HCT116 (cell line): ENCODE measurements at regions not wholly inside any gene's neighbourhood (a gene's known extent, or its start where the extent isn't known, plus 50 kb on each side); places are given as distances from the start of the nearest gene placed in this dataset.

Experiments used
- ATAC-seq: fragments of 200-7000 bp; cut with Tn5 transposase; 2 replicates; pipeline ENCODE4 v1.9.1; 2020; ENCODE audit warnings: mild to moderate bottlenecking, moderate library complexity
- BruUV-seq: library from RNA; stranded (reverse); fragments of 400-500 nt; replicated peaks from 2 replicates; lab custom pipeline; 2021; lab: Mats Ljungman, UMichigan
- CTCF ChIA-PET: fragments of 300-600 bp; sonication (Branson Sonifier 250); formaldehyde crosslinking; loops from one replicate; lab custom pipeline; 2021; ENCODE audit warnings: antibody characterized with exemption; lab: Charles Lee
- POLR2A ChIA-PET: fragments of 300-600, 350-600 bp; sonication (Branson Sonifier 250); formaldehyde crosslinking; loops from one replicate; lab custom pipeline; 2021; ENCODE audit warnings: antibody characterized with exemption; lab: Charles Lee
- RAD21 ChIA-PET, 2 experiments: fragments of 300-600 bp; sonication (Branson Sonifier 250); formaldehyde crosslinking; loops; one replicate each; lab custom pipeline; 2023; ENCODE audit warnings: low total read pairs in 2 of 2; ENCODE audit not compliant: uncharacterized antibody in 2 of 2, unreplicated experiment in 2 of 2, low non-redundant PET in 1 of 2; lab: Charles Lee
- DNase-seq: peaks from one replicate; pipeline ENCODE4 v3.0.0-alpha.2; 2010; ENCODE audit warnings: low read depth, low spot score
- H2AFZ ChIP-seq: fragments of 200-600 bp; shearing (Covaris generic), sonication (generic); 2 replicates; pipeline ENCODE4 v1.6.1; 2017; ENCODE audit warnings: low read depth, mixed run types, mixed read lengths, antibody characterized with exemption, low read length; ENCODE audit not compliant: poor library complexity, severe bottlenecking
- H3K27ac ChIP-seq: 2 replicates; pipeline ENCODE4 v1.5.1; 2012; ENCODE audit warnings: low read depth, low read length
- H3K27me3 ChIP-seq: fragments of 200-600 bp; sonication (generic); 2 replicates; pipeline ENCODE4 v1.6.1; 2016; ENCODE audit warnings: mixed run types, low read length, mixed read lengths; ENCODE audit not compliant: insufficient read depth
- H3K36me3 ChIP-seq, 2 experiments: fragments of 200-500 bp in 1 of 2; fragments of 200-600 bp in 1 of 2; sonication (Bioruptor generic) in 1 of 2; sonication (generic) in 1 of 2; 2 replicates each; pipeline versions ENCODE4 v1.5.1 to v1.6.1; 2014 to 2016; ENCODE audit warnings: low read length in 2 of 2, inconsistent platforms in 1 of 2, mixed read lengths in 1 of 2, mixed run types in 1 of 2; ENCODE audit not compliant: insufficient read depth in 2 of 2, control insufficient read depth in 1 of 2
- H3K4me1 ChIP-seq, 2 experiments: fragments of 200-600 bp in 1 of 2; sonication (generic) in 1 of 2; 2 replicates each; pipeline versions ENCODE4 v1.5.1 to v1.6.1; 2012 to 2017; ENCODE audit warnings: low read length in 2 of 2, inconsistent platforms in 1 of 2, mild to moderate bottlenecking in 1 of 2, mixed read lengths in 1 of 2, mixed run types in 1 of 2, moderate library complexity in 1 of 2; ENCODE audit not compliant: insufficient read depth in 2 of 2, control insufficient read depth in 1 of 2
- H3K4me2 ChIP-seq: fragments of 200-600 bp; sonication (generic); 2 replicates; pipeline ENCODE4 v1.6.1; 2017; ENCODE audit warnings: mixed run types, low read length, mixed read lengths
- H3K4me3 ChIP-seq, 2 experiments: fragments of 200-600 bp in 1 of 2; sonication (generic) in 1 of 2; replicated peaks in 1 of 2; 2 replicates each; pipeline ENCODE4 v1.5.1; 2011 to 2016; ENCODE audit warnings: low read length in 2 of 2, control low read depth in 1 of 2, low read depth in 1 of 2, mild to moderate bottlenecking in 1 of 2, mixed read lengths in 1 of 2, mixed run types in 1 of 2
- H3K79me2 ChIP-seq: fragments of 200-600 bp; sonication (generic); 2 replicates; pipeline ENCODE4 v1.6.1; 2017; ENCODE audit warnings: mild to moderate bottlenecking, mixed run types, low read length, moderate library complexity, mixed read lengths; ENCODE audit not compliant: insufficient read depth
- H3K9ac ChIP-seq: fragments of 200-600 bp; sonication (generic); 2 replicates; pipeline ENCODE4 v1.6.1; 2016; ENCODE audit warnings: low read length, mixed read lengths
- H3K9me2 ChIP-seq: fragments of 200-600 bp; sonication (generic), shearing (Covaris generic); 2 replicates; pipeline ENCODE4 v1.6.1; 2017; ENCODE audit warnings: mixed run types, mild to moderate bottlenecking, moderate library complexity; ENCODE audit not compliant: insufficient read depth
- H3K9me3 ChIP-seq, 2 experiments: fragments of 200-500 bp in 1 of 2; fragments of 200-600 bp in 1 of 2; sonication (Bioruptor generic) in 1 of 2; sonication (generic) in 1 of 2; 2 replicates each; pipeline ENCODE4 v1.6.1; 2014 to 2017; ENCODE audit warnings: low read length in 2 of 2, mixed read lengths in 2 of 2, inconsistent platforms in 1 of 2, low read depth in 1 of 2, mild to moderate bottlenecking in 1 of 2, mixed run types in 1 of 2, moderate library complexity in 1 of 2; ENCODE audit not compliant: control insufficient read depth in 1 of 2, insufficient read depth in 1 of 2
- H4K20me1 ChIP-seq: fragments of 200-600 bp; sonication (generic), shearing (Covaris generic); 2 replicates; pipeline ENCODE4 v1.6.1; 2017; ENCODE audit warnings: mixed run types, mild to moderate bottlenecking, moderate library complexity; ENCODE audit not compliant: insufficient read depth
- ATF3 ChIP-seq: IDR thresholded peaks from 2 replicates; pipeline ENCODE4 v1.6.1; 2012
- CBX3 ChIP-seq: IDR thresholded peaks from 2 replicates; pipeline ENCODE4 v1.6.1; 2012; ENCODE audit warnings: low read depth
- CEBPB ChIP-seq: IDR thresholded peaks from 2 replicates; pipeline ENCODE4 v1.6.1; 2012; ENCODE audit warnings: low read depth
- CTCF ChIP-seq, 3 experiments: fragments of 200-600 bp in 1 of 3; sonication (generic) in 1 of 3; IDR thresholded peaks in 2 of 3; conservative IDR thresholded peaks in 1 of 3; 2 replicates each; pipeline ENCODE4 v1.5.1; 2012 to 2017; ENCODE audit warnings: low read depth in 2 of 3, low read length in 2 of 3, antibody characterized with exemption in 1 of 3, borderline replicate concordance in 1 of 3, control low read depth in 1 of 3, mild to moderate bottlenecking in 1 of 3, mixed read lengths in 1 of 3, mixed run types in 1 of 3, moderate library complexity in 1 of 3; ENCODE audit not compliant: insufficient read depth in 1 of 3
- EGR1 ChIP-seq: IDR thresholded peaks from 2 replicates; pipeline ENCODE4 v1.6.1; 2012; ENCODE audit warnings: low read depth
- ELF1 ChIP-seq: IDR thresholded peaks from 2 replicates; pipeline ENCODE4 v1.6.1; 2012; ENCODE audit warnings: low read depth, borderline replicate concordance
- EZH2 ChIP-seq: fragments of 200-600 bp; sonication (generic); IDR thresholded peaks from 2 replicates; pipeline ENCODE4 v1.6.1; 2017; ENCODE audit warnings: antibody characterized with exemption, mixed run types
- EZH2phosphoT487 ChIP-seq: fragments of 200-600 bp; IDR thresholded peaks from 2 replicates; pipeline ENCODE4 v1.6.1; 2018; ENCODE audit warnings: antibody characterized with exemption, borderline replicate concordance
- FOSL1 ChIP-seq: IDR thresholded peaks from 2 replicates; pipeline ENCODE4 v1.6.1; 2012; ENCODE audit warnings: low read depth
- JUND ChIP-seq: IDR thresholded peaks from 2 replicates; pipeline ENCODE4 v1.6.1; 2012
- POLR2A ChIP-seq: IDR thresholded peaks from 2 replicates; pipeline ENCODE4 v1.7.0; 2011; ENCODE audit warnings: borderline replicate concordance; ENCODE audit not compliant: insufficient read depth, insufficient read length; ENCODE audit errors: extremely low read depth
- POLR2AphosphoS5 ChIP-seq: IDR thresholded peaks from 2 replicates; pipeline ENCODE4 v1.6.1; 2011; ENCODE audit warnings: mild to moderate bottlenecking, low read depth, low read length, moderate library complexity
- RAD21 ChIP-seq: IDR thresholded peaks from 2 replicates; pipeline ENCODE4 v1.6.1; 2012; ENCODE audit warnings: low read depth, mild to moderate bottlenecking
- REST ChIP-seq: IDR thresholded peaks from 2 replicates; pipeline ENCODE4 v1.6.1; 2012; ENCODE audit warnings: low read depth
- SIN3A ChIP-seq: IDR thresholded peaks from 2 replicates; pipeline ENCODE4 v1.6.1; 2012; ENCODE audit warnings: low read depth
- SP1 ChIP-seq: IDR thresholded peaks from 2 replicates; pipeline ENCODE4 v1.6.1; 2012; ENCODE audit warnings: low read depth
- TCF7L2 ChIP-seq: IDR thresholded peaks from 2 replicates; pipeline ENCODE4 v1.7.0; 2011; ENCODE audit warnings: borderline replicate concordance, inconsistent platforms; ENCODE audit not compliant: insufficient read depth, insufficient read length; ENCODE audit errors: extremely low read depth
- YY1 ChIP-seq: IDR thresholded peaks from 2 replicates; pipeline ENCODE4 v1.6.1; 2011; ENCODE audit warnings: low read length, low read depth, moderate library complexity, mild to moderate bottlenecking; ENCODE audit not compliant: insufficient replicate concordance; ENCODE audit errors: extremely low read depth
- ZFX ChIP-seq: fragments of 450-650 bp; IDR thresholded peaks from 2 replicates; pipeline ENCODE4 v1.6.1; 2017
- ZNF274 ChIP-seq: fragments of 200-500 bp; sonication (Bioruptor generic); IDR thresholded peaks from 2 replicates; pipeline ENCODE4 v1.6.1; 2014; ENCODE audit warnings: mild to moderate bottlenecking, low read depth, low read length, inconsistent platforms
- intact Hi-C: fragments of 100-400 bp; cut with micrococcal nuclease; formaldehyde crosslinking; loops from 2 replicates; pipeline ENCODE4 v1.10.0; 2022

- Histone ChIP-seq H2AFZ (no peak overlapping the region), H3K4me3 (no peak overlapping the region), H4K20me1 (no peaks in the 10 kb centered on the region), H3K4me2 (no peak overlapping the region), H3K27ac (no peak overlapping the region), H3K36me3 (no peaks in the 10 kb centered on the region), H3K9ac (no peak overlapping the region), H3K27me3 (no peaks in the 10 kb centered on the region), H3K9me3 (no peaks in the 10 kb centered on the region), H3K9me2 (no peaks in the 10 kb centered on the region), H3K4me1 (peaks cover 0 to 4% of the 10 kb centered on the region in 2 experiments; a peak in 2 of 4 replicates), H3K79me2 (no peaks in the 10 kb centered on the region)
- ChIA-PET CTCF (no interaction called here), POLR2A (no interaction called here), RAD21 (no interaction called here)
- intact Hi-C loops, result no loop called here
- DNase-seq, result no peak
- no TSS peak for BruUV-seq
- no peak for TF ChIP-seq ZFX
- no peak for TF ChIP-seq POLR2A
- TF ChIP-seq REST, result no peak
- no peak for TF ChIP-seq EZH2phosphoT487
- TF ChIP-seq EZH2, result no peak
- no peak for TF ChIP-seq JUND
- no peak for TF ChIP-seq POLR2AphosphoS5
- no peak for TF ChIP-seq EGR1
- TF ChIP-seq CEBPB, result no peak
- no peak for TF ChIP-seq TCF7L2
- TF ChIP-seq ELF1, result no peak
- no peak for TF ChIP-seq YY1
- no peak for TF ChIP-seq CTCF (IDR thresholded peaks at IDR 0.05 in 2 of 3, conservative IDR thresholded peaks at IDR 0.05 in 1 of 3; ENCODE audit: borderline replicate concordance in 1 of 3, insufficient read depth in 1 of 3, low read depth in 2 of 3, low read length in 2 of 3)
- no peak for TF ChIP-seq ZNF274
- no peak for TF ChIP-seq CBX3
- TF ChIP-seq SP1, result no peak
- TF ChIP-seq SIN3A, result no peak
- TF ChIP-seq ATF3, result no peak
- TF ChIP-seq FOSL1, result no peak
- TF ChIP-seq RAD21, result no peak
- ATAC-seq, result no peak
Observed at GRCh38 chr1:229753764-229754551, 127.9 kb downstream of the URB2 start.
